GM12873 (cell line): ENCODE measurements at regions not wholly inside any gene's neighbourhood (a gene's known extent, or its start where the extent isn't known, plus 50 kb on each side); places are given as distances from the start of the nearest gene placed in this dataset.

ENCODE experiments used
- CTCF ChIP-seq: IDR thresholded peaks from 2 replicates; pipeline ENCODE4 v1.5.1; 2012; ENCODE audit warnings: low read depth, mild to moderate bottlenecking, moderate library complexity, low read length, control low read depth; ENCODE audit not compliant: insufficient read depth; ENCODE audit errors: missing control alignments

DNA sequence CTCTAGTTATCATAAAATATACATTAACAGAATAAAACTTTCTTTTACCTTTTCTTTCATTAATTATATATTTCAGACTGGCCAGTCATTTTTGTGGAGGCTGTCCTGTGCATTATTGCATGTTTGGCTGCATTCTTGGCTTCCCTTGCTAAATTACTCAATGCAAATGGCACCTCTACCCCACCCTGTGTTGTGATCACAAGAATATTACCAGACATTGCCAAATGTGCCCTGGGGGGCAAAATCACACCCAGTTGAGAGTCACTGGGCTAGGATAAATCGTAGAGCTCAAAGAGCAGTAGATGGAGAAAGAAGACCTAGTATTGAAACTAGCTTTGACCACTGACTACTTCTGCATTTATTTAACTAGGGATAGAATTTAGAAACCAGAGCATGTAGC is 1257.8 kb upstream of the TENM4 start:
- no peak for TF ChIP-seq CTCF

- no peak for TF ChIP-seq CTCF
These were observed 1253.6 kb upstream of the TENM4 start for GRCh38 chr11:80694385-80694784.

DNA sequence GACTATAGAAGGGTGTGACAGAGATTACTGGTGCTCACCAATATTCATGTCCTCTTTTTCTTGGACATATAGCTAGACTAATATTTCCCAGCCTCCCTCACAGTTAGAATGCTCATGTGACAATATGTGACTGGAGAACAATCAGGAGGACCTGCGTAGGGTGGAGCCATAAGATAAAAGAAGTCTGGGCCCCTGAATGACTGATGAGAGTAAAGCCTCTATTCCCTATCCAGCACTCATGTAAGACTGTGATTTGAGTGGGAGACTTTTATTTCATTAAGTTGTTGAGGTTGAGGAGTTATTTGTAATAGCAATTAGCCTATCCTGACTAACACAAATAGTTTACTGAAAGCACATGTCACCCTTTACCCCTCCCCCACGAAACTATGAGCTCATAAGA is 1247.1 kb upstream of the TENM4 start:
- no peak for TF ChIP-seq CTCF

DNA sequence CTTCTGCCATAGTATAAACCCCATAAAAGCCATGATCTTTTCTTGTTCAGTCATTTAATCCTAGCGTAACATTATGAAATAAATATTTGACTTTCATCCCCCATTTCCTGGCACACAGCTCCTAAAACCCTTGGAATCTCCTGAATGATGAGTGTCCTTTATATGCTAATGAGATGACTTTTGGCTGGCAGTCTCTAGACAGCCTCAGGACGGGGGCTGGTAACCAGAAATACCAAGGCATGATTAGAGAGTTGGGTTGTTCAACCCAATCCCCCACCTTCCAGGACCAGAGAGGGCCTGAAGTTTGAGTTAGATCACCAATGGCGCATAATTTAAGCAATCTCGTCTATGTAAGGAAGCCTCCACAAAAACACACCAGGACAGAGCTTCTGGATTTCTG is 1246.1 kb upstream of the TENM4 start:
- TF ChIP-seq CTCF, result no peak

GRCh38 chr11:80673566-80673965 is 1232.7 kb upstream of the TENM4 start:
- TF ChIP-seq CTCF, result no peak

DNA sequence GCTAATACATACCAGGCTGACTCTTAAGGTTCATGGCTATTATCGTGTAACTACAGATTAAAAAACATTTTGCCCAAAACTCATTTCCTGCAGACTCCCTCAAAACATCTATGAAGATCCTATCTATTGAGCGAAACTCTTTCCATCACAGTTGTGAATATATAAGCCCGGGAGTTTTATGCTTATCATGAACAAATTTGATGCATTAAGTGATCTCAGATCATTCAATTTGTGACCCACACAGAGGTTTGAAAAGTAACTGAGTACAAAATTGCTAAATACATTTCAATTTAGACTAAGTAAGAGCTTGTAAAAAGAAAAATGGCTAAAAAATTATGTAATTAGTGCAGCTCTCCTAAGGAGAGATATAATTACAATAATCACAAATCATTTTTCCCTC is 1228.8 kb upstream of the TENM4 start:
- TF ChIP-seq CTCF, result no peak

GRCh38 chr11:80668039-80668438 is 1227.2 kb upstream of the TENM4 start:
- TF ChIP-seq CTCF, result no peak

DNA sequence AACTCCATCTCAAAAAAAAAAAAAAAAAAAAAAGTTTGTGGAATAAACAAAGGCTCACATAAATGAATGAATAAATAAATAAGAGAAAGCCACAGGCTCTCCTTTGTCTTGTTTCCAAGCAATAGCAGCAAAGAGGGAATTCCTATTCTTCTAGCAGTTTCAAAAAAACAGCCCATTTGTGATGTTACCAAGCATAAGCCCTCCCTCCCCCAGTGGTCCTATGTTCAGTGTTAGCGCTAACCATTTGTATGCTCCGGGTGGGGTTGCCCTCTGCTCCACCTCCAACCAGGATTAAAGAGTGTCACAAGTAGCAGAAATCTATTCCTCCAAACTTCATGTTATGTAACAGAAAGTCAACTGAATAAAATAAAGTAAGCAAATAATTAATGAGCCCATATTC is 1215.0 kb upstream of the TENM4 start:
- no peak for TF ChIP-seq CTCF
